HG03159 (cell line): ENCODE measurements at regions not wholly inside any gene's neighbourhood (a gene's known extent, or its start where the extent isn't known, plus 50 kb on each side); places are given as distances from the start of the nearest gene placed in this dataset.
"Not testable (repeated sequence)": the region's sequence is repeated elsewhere in the genome, so short reads cannot be mapped to it uniquely, and the experiment has no call there.

Experiments
- ATAC-seq: cut with Tn5 transposase; IDR thresholded peaks from one replicate; pipeline ENCODE4 v1.9.1; 2021; ENCODE audit warnings: mild to moderate bottlenecking, moderate library complexity; ENCODE audit not compliant: unreplicated experiment

DNA sequence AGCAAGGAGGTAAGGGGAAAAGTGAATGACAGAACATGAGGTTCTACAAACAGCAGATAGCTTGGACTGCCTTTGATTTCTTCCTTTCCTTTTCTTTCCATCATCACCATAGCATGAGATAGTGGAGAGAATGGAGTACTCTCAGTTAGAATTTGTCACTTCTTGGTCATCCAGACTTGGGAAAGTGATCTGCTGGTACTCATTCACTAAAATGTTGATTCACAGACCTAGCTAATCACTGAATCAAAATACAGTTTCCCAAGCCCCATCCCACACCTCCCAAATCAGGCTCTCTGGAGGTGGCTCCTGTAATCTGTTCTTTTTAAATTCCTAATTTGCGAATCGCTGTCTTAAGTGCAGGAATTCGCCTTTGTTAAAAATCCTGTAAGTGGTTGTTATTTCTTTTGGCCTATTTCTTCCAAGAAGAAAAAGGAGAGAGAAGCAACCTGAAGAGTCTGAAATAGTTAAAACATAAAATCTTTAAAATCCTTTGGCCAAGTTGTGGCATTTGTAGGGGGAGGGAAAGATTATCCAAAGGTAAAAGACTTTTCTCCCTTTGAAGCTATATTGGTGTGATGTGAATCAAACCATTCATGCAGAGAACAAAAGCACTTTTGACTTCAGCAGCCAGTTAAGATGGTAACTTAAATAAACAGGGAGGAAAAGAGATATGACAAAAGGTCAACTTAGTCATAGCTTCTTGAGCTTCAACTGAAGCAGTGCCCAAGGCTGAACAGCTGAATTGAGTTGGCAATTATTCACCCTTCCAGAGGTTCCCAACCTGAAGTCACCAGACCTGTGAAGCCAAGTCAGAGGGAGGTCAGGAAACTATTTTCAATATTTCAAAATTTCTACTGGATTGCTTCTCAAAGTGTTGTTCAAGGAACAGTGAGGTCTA, 255.1 kb upstream of the KRR1 start:
- ATAC-seq, result no peak

DNA sequence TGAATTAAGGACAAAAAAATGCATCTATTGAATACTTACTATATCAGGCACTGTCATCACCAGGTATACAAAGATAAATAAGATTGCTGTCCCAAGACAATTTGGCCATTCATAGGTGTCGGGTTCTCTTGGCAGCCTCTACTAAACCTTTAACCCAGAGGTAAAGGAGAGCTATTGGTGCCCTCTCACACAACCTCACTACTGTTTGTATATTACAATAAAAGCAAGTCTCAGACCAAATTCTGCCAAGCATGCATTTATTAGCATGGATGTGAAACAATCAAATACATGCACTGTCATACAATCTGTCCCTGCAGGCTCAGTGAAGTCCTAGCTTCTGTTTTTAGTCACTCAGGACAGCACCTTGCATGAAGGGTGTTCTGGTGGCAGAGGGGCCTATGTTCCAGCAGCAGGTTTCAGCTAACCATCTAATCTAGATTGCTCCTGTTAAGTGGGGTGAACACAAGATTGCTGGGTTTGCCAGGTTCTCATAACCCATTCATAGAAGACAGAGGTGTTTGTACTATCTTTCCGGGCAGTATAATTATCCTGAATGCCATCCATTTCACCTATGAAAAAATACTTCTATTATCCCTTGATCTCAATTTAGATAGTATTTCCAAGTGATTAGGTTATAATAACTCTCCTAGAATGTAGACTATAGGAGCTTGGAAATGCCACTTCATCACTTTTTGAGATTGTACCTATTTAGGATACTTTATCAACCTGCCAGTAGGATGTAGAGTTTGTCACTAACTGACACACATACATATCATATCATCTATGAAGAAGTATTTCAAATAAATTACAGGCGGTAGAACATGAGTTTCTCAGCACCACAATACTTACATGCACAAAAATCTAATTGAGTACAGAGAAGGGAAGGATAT, 254.0 kb upstream of the KRR1 start:
- no peak for ATAC-seq

DNA sequence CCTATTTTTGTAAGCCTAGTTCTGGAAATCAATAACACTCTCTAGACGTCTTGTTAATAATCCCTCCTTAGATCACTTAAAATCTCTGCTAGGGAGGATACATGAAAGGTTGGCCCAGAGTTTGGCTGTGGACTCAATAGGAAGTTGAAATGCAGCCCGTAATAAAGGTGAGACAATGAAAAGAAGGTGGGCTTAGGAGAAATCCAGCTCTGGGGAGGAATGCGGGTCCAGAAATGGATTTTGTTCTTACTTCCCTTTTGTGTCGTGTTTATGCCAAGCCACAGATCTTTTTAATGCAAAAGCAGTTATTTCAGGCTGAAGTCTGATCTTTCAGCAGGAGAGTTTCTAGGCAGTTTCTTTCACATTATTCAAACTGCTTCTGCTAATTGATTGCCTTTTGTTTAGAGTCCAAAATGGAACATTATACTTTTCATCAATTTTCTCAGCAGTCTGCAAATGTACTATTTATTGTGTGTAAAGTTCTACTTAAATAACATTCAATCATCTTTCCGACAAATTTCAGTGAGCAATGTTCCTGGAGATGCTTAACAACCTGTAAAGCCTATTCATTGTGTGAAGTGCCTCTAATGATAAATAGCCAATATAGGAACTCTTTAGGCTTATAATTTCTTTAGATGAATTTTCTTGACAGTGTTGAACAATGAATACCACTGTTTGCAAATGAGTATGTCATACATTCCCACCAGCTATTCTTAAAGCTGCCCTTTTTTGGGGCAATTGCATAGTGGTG, 252.9 kb upstream of the KRR1 start:
- ATAC-seq, result no peak

DNA sequence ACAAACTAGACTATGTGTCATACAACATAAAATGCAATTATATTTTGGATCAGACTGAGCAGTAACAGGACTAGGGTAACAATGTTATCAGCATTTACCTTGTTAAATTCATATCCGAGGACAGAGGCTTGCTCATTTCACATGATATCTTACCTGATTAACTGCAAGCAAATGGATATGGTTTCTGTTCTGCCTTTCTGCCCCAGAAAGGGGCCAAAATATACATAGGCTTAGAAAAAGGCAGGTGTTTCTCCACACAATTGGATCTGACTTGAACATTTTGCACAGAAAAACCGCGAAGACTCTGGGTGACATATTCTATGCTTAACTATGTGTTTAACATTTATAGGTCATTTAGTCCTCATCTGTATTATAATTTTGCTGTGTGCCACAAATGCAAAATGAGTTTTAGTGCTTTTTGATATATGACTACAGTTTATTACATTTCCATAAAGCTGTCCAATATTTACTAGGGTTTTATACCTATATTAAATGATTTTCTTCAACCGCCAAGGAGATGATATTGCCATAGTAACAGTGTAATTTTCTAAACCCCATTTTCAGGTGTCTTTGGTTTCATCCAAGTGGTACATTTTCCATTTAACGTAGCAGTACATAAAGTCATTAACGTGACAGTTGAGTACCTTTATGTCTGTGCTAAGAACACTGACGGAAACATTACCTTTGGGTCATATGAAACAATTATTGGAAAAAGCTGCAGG, 249.3 kb upstream of the KRR1 start:
- no peak for ATAC-seq

DNA sequence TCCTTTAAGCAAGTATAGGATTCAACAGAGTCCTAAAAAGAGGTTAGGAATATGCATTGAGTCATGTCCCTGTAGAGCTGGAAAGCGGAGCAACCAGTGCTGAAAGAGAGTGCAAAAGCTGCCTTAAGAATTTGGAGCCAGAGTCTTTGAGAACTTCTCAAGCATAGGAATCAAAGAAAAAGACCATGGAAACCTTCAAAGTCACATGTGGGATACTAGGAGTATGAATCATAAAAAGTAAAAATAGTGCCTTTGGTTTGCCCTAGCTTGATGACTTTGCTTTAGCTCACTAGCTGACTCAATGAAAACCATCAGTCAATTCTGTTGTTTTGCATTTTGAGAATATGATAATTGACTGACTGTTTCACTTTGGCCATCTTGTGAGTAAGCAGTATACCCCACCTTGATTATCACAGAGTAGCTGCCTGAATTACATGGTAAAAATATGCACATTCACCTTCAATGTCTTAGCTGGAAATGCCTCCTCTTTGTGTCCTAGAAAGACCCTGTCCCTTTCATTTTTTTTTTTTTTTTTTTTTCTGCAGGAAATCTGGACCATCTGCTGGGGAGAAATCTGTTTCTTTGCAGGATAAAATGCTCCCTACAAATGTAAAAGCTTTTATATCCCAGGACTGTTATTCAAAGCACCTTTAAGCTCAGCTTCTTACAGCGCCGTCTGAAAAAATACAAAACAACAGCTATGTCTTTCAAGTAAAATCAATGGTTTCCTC, 248.6 kb upstream of the KRR1 start:
- ATAC-seq, result no peak

DNA sequence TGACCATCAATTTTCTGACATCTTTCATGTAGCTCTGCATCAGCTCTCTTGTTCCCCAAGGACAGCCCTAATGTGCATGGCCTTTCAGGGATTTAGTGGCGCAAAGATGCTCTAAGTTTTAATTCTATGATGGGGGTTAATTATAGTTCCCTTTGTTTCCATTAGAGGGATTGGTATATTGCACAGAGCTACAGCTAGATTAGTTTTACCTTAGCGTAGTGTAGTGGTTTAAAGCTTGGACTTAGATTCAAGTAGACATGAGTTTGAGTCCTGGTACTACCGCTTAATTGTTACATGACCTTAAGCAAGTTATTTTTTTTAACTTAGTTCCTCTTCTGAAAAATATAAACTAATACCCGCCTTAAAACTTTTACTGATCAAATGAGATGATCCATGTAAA, 247.8 kb upstream of the KRR1 start:
- no peak for ATAC-seq

DNA sequence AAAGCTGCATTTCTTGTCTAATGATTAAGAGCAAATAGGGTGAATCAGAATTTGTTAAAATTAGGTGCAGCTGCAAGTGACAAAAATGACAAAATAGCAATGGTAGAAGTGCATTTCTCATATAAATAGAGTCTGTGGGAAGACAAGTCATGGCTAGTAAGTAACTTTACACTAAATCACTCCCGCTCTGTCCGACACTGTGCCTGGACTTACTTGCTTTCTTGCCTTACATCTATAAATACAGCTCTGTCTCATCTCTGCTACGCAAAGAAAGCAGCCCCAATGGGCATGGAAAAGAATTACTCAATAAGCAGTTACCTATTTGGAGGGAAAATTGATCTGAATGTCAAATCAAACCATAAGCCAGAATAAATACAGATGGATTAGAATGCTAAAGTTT, 245.4 kb upstream of the KRR1 start:
- no peak for ATAC-seq

DNA sequence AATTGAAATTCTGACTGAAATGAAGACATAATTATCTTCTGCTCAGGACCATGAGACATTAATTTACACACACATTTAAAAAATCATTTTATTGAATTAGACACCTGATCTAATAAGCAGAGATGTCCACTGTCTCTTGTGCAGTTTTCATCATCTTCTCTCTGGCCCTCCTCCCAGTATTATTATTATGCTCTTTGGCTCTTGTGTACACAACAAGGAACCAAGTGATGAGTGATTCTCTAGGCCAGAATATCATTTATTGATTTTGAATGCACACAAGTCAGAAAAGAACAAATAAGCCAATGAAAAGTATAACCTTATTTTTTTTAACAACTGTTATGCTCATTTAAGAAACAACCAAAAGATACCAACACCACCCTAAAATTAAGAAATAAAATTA, 244.7 kb upstream of the KRR1 start:
- ATAC-seq, result no peak

DNA sequence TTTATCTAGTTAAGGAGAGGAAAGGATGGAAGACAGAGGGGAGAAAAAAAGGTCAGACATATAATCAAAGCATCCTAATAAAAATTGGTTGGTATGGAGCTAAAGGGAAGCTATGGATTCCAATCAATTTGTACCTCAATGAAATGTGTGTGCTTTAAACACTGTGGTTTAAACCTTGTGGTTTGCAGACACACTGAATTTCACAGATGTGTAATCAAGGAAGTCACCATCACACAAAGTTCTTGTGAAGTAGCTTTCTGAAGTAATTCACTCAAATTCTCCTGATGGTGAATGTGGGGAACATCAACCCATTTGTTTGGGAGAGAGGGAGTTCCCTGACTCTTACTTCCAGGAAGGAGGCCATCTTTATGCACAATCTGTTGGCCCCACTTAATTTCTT, 243.3 kb upstream of the KRR1 start:
- no peak for ATAC-seq

DNA sequence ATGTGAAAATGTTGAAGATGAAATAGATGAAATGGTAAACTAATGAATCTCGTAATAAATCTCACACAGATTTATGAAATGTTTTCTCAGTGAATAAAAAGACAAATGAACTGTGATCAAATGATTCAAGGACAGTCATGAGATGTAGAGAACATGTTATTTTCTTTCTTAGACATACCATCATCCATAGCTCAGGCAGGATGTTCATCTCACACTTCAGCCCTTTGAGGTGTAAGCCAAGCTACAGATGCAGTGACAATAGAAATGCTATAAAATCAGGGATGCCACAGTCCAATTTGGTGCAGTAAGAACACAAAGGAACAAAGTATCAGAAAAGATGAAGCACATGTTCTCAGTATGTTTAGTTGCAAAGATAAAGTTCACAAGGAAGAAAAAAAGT, 242.7 kb upstream of the KRR1 start:
- no peak for ATAC-seq

DNA sequence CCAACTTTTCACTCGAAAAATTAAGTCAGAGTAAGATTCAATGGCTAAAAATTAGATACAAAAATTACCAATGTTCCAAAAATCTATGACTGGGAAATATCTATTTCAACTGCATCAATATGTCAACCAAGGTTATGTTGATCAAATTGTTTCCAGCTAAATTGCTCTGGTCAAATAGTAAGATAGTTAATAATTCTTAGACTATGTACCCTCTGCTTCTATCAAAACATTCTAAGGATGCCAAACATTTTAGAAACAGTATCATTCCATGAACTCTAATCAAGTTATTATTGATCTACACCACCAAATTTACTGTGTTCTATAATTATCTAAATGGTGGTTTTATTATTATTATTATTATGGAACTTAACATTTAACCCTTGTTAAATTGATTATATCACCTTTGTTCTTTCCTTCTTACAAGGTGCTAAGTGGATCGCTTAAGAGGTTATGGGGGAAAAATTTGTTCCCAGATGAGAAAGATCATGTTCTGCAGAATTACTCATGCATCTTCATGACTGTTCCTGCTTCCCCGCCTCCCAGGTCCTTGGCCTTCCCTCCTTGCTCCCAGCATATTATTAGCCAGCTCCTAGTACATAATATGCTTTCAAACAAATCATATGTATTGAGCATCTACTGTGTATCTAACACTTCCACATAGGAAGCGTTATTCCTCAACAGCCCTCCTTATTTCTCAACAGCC, 240.5 kb upstream of the KRR1 start:
- no peak for ATAC-seq

DNA sequence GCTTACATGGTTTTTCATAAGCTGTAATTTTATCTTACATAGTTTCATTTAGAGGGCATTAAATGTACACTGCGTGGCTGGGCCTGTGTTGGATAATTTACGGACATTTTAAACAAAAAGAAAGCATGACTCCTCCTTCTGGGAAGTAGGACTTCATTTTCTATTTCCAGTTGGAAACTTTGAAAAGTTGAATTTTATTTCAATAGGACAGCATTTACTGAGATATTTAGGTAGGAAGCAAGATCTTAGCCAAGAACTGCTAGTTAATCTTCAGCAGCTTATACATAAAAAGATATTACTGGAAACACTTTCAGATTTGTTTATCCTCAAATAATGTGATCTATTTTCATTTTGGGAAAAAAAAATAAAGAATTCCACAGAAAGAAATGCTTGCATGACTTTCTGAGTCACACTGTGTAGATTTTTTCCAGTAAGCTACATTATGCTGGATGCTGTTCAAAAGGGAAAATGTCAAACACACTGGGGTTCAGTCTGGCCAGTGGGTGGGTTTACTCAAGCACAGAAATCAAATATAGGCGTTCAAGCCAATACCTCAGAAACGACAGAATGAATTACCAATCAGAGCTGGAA, 239.4 kb upstream of the KRR1 start:
- no peak for ATAC-seq

DNA sequence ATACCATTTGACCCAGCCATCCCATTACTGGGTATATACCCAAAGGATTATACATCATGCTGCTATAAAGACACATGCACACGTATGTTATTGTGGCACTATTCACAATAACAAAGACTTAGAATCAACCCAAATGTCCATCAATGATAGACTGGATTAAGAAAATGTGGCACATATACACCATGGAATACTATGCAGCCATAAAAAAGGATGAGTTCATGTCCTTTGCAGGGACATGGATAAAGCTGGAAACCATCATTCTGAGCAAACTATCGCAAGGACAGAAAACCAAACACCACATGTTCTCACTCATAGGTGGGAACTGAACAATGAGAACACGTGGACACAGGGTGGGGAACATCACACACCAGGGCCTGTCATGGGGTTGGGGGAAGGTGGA, 237.6 kb upstream of the KRR1 start:
- not testable (repeated sequence) for ATAC-seq

DNA sequence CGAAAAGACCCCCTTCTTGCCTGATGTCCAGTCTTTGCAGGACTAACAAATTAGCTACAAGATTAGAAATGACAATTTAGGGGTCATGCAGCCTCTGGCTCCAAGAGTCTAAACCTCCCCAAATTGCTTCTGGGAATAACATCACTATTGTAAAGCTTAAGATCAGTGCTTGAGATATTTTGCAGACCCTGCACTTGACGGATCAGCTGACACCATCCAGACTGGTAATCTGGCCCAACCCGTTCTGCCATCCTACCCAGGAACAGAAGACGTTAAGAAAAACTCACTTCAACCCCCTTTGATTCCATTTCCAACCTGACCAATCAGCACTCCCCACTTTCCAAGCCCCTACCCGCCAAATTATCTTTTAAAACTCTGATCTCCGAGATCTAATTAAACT, 236.7 kb upstream of the KRR1 start:
- no peak for ATAC-seq

DNA sequence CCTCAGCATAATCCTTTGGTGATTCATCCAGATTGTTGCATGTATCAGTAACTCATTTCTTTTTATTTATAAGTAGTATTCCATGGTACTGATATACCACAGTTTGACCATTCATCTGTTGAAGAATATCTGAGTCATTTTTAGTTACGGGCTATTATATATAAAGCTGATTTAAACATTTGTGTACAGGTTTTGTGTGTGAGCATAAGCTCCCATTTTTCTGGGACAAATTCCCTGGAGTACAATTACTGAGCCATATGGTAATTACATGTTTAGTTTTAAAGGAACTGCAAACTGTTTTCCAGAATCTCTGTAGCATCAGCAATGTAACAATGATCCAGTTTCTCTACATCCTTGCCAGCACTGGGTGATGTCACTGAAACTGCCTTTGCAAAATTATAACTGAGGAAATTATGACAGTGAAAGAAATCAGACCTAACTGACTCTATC, 236.2 kb upstream of the KRR1 start:
- ATAC-seq, result no peak

DNA sequence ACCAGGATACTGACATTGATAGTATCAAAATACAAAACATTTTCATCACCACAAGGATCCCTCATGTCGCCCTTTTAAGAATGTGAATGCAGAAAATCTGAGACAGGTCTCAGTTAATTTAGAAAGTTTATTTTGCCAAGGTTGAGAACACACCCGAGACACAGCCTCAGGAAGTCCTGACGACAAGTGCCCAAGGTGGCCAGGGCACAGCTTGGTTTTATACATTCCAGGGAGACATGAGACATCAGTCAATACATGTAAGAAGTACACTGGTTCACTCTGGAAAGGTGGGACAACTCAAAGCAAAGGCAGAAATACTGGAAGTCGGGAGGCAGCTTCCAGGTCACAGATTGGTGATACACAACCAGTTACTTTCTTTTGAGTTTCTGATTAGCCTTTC, 235.2 kb upstream of the KRR1 start:
- no peak for ATAC-seq

DNA sequence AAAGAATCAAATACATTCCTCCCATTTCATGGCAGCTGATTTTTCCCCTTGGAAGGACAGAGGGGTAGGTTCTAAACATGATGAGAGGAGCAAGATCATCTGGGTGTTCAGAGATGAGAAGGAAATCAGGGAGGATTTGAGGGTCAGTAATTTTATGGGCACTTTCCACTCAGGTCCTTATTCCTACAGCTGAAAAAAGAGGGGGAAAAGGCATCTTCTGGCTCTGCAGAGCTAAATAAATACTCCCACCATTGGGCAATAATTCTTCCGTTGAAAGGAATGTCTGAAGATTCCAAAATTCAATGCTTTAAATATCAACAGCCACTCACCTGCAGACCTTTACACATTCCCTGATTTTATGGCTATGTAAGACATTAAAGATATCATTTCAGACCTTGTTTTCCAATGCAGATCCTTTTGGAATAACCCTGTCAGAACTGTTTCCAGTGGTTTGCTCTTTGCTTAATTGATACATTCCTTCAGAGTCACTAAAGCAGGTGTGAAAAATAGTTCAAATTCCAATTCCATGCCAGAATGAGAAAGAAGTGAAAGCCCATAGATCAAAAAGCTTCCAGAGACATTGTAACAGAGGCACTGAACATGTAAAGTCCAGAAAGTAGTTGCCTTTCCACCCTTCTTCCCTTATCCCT, 233.3 kb upstream of the KRR1 start:
- no peak for ATAC-seq

DNA sequence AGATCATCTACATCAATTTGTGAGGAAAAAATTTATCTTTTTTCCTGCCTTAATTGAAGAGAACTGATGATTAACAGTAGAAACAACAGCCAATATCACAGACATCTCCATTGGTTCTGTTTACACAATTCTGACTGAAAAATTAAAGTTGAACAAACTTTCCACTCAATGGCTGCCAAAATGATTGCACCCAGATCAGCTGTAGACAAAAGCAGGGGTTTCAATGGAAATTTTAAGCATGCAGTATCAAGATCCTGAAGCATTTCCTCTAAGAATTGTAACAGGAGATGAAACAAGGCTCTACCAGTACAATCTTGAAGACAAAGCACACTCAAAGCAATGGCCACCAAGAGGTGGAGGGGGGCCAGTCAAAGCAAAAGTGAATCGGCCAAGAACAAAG, 231.6 kb upstream of the KRR1 start:
- no peak for ATAC-seq
